ENCODE measurements at regions not wholly inside any gene's neighbourhood (a gene's known extent, or its start where the extent isn't known, plus 50 kb on each side); places are given as distances from the start of the nearest gene placed in this dataset.

DNA sequence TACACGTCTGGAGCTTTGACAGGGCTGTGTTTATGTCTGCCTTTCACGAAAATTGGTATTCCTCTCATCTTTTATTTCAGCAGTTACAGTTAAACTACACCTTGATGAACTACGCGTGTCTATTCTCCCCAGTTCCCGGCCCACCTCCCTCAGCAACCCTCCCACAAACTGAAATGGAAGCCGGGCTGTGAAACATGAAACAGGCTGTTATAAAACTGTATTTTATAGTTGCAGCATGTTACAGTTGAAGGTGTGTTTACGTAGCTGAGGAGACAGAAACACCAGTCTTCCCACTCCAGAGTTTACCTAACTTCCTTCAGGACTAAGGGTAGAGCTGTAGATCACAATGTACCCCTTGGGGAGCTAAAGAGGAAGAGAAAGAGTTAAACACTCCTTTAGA, 228.3 kb upstream of the ZNF32 start:
- TF ChIP-seq, protein P1, sequence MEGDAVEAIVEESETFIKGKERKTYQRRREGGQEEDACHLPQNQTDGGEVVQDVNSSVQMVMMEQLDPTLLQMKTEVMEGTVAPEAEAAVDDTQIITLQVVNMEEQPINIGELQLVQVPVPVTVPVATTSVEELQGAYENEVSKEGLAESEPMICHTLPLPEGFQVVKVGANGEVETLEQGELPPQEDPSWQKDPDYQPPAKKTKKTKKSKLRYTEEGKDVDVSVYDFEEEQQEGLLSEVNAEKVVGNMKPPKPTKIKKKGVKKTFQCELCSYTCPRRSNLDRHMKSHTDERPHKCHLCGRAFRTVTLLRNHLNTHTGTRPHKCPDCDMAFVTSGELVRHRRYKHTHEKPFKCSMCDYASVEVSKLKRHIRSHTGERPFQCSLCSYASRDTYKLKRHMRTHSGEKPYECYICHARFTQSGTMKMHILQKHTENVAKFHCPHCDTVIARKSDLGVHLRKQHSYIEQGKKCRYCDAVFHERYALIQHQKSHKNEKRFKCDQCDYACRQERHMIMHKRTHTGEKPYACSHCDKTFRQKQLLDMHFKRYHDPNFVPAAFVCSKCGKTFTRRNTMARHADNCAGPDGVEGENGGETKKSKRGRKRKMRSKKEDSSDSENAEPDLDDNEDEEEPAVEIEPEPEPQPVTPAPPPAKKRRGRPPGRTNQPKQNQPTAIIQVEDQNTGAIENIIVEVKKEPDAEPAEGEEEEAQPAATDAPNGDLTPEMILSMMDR (IDR thresholded peaks at IDR 0.05), result no peak
- TF ChIP-seq EP300 (IDR thresholded peaks at IDR 0.05) (no peak), POLR2AphosphoS5 (IDR thresholded peaks at IDR 0.05) (no peak)
